Motor neuron (in vitro differentiated cells): ENCODE measurements at regions not wholly inside any gene's neighbourhood (a gene's known extent, or its start where the extent isn't known, plus 50 kb on each side); places are given as distances from the start of the nearest gene placed in this dataset.
A peak's percentile ranks its signal among the peaks of the same experiment; 100 is the strongest.
"Not testable (repeated sequence)": the region's sequence is repeated elsewhere in the genome, so short reads cannot be mapped to it uniquely, and the experiment has no call there.

Source experiments
- ATAC-seq, 8 experiments: fragments of 200-7000 bp; cut with Tn5 transposase; replicated peaks in 6 of 8; 2 replicates each; pipeline ENCODE4 v1.8.0; 2021; ENCODE audit warnings: mild to moderate bottlenecking in 8 of 8, moderate library complexity in 8 of 8
- H3K27ac ChIP-seq, 2 donors: fragments of 250-450 bp; sonication (Bioruptor Pico); 2 replicates each; pipeline ENCODE4 v1.9.0; 2021; ENCODE audit warnings: antibody characterized with exemption in 2 of 2, mild to moderate bottlenecking in 2 of 2, moderate library complexity in 1 of 2
- H3K4me1 ChIP-seq, 2 donors: fragments of 250-450 bp; sonication (Bioruptor Pico); replicated peaks in 1 of 2; 2 replicates each; pipeline ENCODE4 v1.6.1; 2021; ENCODE audit warnings: antibody characterized with exemption in 2 of 2, mild to moderate bottlenecking in 2 of 2, moderate library complexity in 1 of 2
- H3K4me3 ChIP-seq, 5 donors: fragments of 250-450 bp; sonication (Bioruptor Pico); 2 replicates each; pipeline ENCODE4 v1.9.0; 2021; ENCODE audit warnings: antibody characterized with exemption in 5 of 5, mild to moderate bottlenecking in 5 of 5, moderate library complexity in 4 of 5
- WGBS, 10 experiments: fragments of 450-650 bp; shearing (Covaris generic); methylation state at CpG; one replicate each; pipeline ENCODE4 v1.0.0; 2022; 5-methylcytosine and 5-hydroxymethylcytosine counted together
- in situ Hi-C, 9 experiments: fragments of 400-800 bp; cut with MboI; loops; one replicate each; pipeline ENCODE4 v1.15.0; 2021; ENCODE audit warnings: low sequenced_read_pairs in 9 of 9, low pct_unique_long_range_greater_than_20kb in 2 of 9; ENCODE audit not compliant: unreplicated experiment in 9 of 9

DNA sequence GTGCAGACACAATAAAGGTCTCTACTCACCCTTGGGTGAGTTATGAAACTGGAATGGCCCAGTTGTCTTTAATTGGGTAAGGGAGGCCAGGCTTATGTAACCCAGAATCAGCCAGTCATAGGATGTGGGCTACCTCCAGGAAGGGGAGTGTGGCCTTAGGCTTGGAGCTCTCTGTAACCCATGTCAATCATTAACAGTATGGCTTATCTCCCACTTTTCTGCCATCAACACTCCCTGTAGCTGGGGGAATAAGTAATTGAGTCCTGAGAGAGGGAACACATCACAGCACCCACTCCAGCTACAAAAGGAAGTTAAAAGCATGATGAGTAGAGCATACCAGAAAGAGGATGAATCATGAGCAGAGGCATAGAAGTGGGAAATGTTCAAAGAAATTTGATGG is 327.0 kb upstream of the DUSP10 start:
- Histone ChIP-seq H3K27ac (no peak overlapping the region), H3K4me1 (peaks cover 13 to 17% of the 10 kb centered on the region in 2 donors), H3K4me3 (no peak overlapping the region)
- in situ Hi-C loops, result no loop called here
- ATAC-seq, result no peak

- Histone ChIP-seq H3K4me1 (peaks cover 9 to 13% of the 10 kb centered on the region in 2 donors), H3K4me3 (no peak overlapping the region), H3K27ac (no peak overlapping the region)
- no peak for ATAC-seq
- in situ Hi-C loops, result no loop called here
- 63 to 88% (median 82%) methylated on average over 3 to 6 of the region's 6 CpGs; no CpG with 5 or more reads in 4 of the 10 experiments for WGBS, 10 experiments
Observed at GRCh38 chr1:222068101-222068500, 326.2 kb upstream of the DUSP10 start.

DNA sequence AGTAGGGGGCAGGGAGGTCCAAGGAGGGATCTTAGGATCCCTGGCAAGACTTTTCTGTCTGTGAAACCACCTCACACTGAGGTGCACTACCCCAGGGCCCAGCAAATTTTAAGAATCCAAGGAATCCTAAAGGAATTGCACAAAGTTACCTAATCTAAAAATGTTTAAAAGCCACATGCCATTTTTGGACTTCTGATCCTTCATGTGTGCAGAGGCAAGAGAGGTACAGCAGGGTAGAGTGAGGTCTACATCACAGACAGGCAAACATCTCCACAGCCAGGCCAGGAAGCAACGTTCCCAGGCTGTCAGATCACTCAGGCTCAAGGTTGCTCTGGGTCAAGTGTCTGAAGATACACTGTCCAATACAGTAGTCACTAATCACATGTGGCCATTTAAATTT is 324.6 kb upstream of the DUSP10 start:
- in situ Hi-C loops, result no loop called here
- no peak for ATAC-seq
- Histone ChIP-seq H3K4me1 (peaks cover 6 to 15% of the 10 kb centered on the region in 2 donors), H3K4me3 (no peak overlapping the region), H3K27ac (no peak overlapping the region)
- WGBS, 10 experiments, result 40 to 100% (median 53%) methylated on average over 1 of the region's 1 CpG; no CpG with 5 or more reads in 6 of the 10 experiments

- ATAC-seq, result no peak
- Histone ChIP-seq H3K27ac (no peak overlapping the region), H3K4me3 (no peak overlapping the region), H3K4me1 (peaks cover 1 to 17% of the 10 kb centered on the region in 2 donors)
- 89 to 100% (median 92%) methylated on average over 2 to 3 of the region's 3 CpGs; no CpG with 5 or more reads in 2 of the 10 experiments for WGBS, 10 experiments
- in situ Hi-C loops, result no loop called here
Observed at GRCh38 chr1:222065234-222065633, 323.3 kb upstream of the DUSP10 start.

DNA sequence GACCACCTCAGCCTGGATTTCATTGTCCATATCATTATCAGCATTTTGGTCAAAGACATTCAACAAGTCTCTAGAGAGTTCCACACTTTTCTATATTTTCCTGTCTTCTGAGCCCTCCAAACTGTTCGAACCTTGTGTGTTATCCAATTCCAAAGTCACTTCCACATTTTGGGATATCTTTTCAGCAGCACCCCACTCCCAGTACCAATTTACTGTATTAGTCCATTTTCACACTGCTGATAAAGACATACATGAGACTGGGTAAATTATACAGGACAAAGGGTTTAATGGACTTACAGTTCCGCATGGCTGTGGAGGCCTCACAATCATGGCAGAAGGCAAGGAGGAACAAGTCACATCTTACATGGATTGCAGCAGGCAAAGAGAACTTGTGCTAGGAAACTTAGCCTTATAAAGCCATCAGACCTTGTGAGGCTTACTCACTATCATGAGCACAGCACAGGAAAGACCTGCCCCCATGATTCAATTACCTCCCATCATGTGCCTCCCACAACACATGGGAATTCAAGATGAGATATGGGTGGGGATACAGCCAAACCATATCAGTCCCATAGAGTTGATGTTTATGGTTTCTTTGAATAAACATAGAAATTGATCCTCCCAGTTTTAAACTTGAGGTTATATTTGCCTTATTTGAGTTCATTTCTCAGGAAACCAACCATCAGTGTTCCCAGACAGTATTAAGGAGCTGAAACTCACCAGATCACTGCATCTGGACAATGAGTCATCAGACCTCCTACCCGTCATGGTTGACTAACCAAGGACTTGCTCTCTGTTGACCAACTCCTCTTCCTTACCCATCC is 322.7 kb upstream of the DUSP10 start:
- in situ Hi-C loops, result no loop called here
- Histone ChIP-seq H3K27ac (no peak overlapping the region), H3K4me1 (peaks cover 4 to 23% of the 10 kb centered on the region in 2 donors), H3K4me3 (no peak overlapping the region)
- 50 to 95% (median 80%) methylated on average over 2 to 3 of the region's 3 CpGs; no CpG with 5 or more reads in 2 of the 10 experiments for WGBS, 10 experiments
- ATAC-seq, result peak in 1 of 8 experiments; percentile 6

DNA sequence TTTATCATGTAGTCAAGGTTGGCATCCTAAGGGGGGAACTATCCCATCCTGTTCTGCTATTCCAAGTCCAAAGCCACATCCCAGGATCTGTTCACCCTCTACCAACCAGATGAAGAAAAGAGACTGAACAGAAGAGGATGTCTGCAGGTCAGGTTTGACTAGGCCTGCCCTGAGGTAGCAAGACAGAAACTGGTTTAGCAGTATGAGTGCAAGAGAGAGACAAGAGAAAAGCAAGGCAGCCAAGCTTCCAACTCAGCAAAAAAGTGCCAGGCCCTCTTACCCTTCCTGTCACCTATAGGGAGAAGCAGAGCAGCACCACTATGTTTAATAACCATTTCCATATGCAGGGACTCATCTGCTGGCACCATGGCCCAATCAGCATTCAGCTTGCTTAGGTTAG is 320.8 kb upstream of the DUSP10 start:
- Histone ChIP-seq H3K27ac (no peak overlapping the region), H3K4me1 (peaks cover 4 to 27% of the 10 kb centered on the region in 2 donors), H3K4me3 (no peak overlapping the region)
- in situ Hi-C loops, result no loop called here
- ATAC-seq, result no peak

- ATAC-seq, result peak in 3 of 8 experiments; percentile 15 to 35 (median 20)
- 78 to 100% (median 87%) methylated on average over 1 to 3 of the region's 3 CpGs; no CpG with 5 or more reads in 4 of the 10 experiments for WGBS, 10 experiments
Observed at GRCh38 chr1:222061711-222062359, 319.9 kb upstream of the DUSP10 start.

DNA sequence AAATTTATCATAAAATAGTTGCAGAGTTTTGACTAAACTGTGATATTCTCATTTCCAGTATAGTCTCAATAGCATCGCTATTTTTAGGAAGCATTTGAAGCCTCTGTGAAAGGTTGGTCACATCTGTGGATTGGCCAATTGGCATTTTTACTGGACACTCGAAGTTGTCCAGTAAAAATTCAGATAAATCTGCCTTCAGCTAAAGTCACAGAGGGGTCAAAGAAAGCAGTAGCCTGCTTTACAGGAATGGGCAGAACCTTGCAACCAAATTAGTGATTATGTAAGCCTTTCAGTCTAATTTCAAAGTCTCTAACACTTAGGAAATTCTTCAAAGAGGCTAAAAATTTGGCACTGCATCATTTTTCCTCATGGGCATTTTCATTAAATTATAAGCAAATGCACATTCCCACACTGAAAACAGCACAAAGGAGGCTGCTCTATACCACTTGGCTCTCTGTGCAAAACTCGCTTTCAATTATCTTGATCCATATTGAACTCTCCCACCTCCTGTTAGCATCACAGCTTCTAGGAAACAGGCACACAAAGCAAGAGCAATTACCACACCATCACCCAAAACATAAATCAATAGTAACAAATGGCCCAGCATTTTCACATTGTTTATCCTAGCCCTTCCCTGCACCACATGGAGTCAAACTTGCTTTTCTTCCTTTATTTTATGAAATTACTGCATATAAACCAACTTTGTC is 318.5 kb upstream of the DUSP10 start:
- Histone ChIP-seq H3K4me1 (peaks cover 4 to 28% of the 10 kb centered on the region in 2 donors), H3K27ac (no peak overlapping the region), H3K4me3 (no peak overlapping the region)
- 16 to 100% (median 58%) methylated on average over 1 to 3 of the region's 3 CpGs for WGBS, 10 experiments
- peak; percentile 55 to 86 (median 78) for ATAC-seq
- in situ Hi-C loops, result no loop called here

More at GRCh38 chr1:222061711-222062359, 319.9 kb upstream of the DUSP10 start:
- H3K4me3 ChIP-seq, result no peak overlapping the region
- in situ Hi-C loops, result no loop called here
- H3K4me1 ChIP-seq, result peaks cover 4 to 28% of the 10 kb centered on the region in 2 donors
- H3K27ac ChIP-seq, result no peak overlapping the region

DNA sequence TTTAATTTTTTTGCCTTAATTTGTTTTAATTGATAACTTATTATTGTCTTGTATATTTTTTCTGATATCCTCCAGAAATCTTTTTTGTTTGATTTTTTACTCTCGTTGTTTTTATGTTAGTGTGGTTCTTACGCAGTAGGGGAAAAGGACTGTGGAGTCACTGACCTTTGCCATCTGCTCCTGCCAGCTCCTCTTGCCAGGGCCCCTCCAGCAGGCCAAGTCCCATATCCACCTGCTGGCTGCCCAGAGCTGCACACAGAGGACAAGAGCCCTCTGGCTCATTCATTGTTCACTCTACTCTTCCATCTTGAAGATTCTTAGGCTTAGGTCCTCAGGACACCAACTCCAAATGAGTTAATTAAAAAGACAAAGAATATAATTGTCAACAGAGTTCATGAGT is 316.4 kb upstream of the DUSP10 start:
- Histone ChIP-seq H3K4me1 (peaks cover 4 to 28% of the 10 kb centered on the region in 2 donors), H3K27ac (no peak overlapping the region), H3K4me3 (no peak overlapping the region)
- 71 to 100% (median 96%) methylated on average over 2 of the region's 2 CpGs; no CpG with 5 or more reads in 2 of the 10 experiments for WGBS, 10 experiments
- no peak for ATAC-seq
- in situ Hi-C loops, result no loop called here

DNA sequence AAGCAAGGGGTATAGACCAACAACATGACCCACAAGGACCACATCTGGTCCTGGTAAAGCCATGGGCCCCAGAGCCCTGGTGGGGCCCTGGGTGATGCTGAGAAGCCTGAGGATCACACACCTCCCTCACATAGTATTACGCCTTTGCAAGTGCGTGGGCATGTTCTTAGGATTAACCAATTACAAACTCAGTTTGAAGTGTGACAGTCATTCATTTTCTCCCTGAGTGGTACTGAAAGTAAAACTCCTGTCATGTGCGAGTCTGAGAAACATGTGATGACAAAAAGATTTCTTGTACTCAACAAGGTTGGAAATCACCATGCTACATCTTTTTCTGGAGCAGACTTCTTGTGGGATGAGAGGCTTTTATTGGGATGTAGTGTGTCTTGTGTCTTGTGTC is 315.3 kb upstream of the DUSP10 start:
- 71 to 100% (median 97%) methylated on average over 1 to 3 of the region's 3 CpGs; no CpG with 5 or more reads in 3 of the 10 experiments for WGBS, 10 experiments
- Histone ChIP-seq H3K4me3 (no peak overlapping the region), H3K4me1 (peaks cover 4 to 25% of the 10 kb centered on the region in 2 donors), H3K27ac (no peak overlapping the region)
- no peak for ATAC-seq
- in situ Hi-C loops, result no loop called here

DNA sequence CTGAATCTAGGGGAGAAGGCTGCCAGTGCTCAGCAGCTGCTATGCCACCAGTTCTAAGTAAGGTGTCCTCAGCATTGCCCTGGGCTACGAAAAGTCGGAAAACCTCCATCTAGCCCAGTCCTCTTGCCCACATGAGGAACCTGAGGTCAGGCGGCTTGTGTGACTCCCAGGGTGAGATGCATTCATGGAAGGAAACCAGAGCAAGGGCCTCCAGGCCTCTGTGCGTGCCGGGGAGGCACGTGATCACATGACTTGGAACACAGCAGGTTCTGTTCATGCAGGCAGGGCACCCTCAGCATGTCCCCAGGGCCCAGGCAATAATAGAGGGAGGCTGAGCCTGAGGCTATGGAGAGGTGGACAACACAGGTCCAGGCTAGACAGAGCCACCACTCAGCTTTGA is 312.5 kb upstream of the DUSP10 start:
- peaks cover 0 to 3% of the 10 kb centered on the region in 2 donors for H3K4me1 ChIP-seq
- 70 to 100% (median 93%) methylated on average over 1 to 3 of the region's 6 CpGs; no CpG with 5 or more reads in 5 of the 10 experiments for whole genome bisulfite sequencing, 10 experiments
- H3K27ac ChIP-seq, result no peak overlapping the region
- in situ Hi-C loops, result no loop called here
- no peak for ATAC-seq
- H3K4me3 ChIP-seq, result no peak overlapping the region

GRCh38 chr1:222053790-222054294 is 312.0 kb upstream of the DUSP10 start:
- Histone ChIP-seq H3K4me1 (peaks cover 4 to 8% of the 10 kb centered on the region in 2 donors), H3K4me3 (no peak overlapping the region), H3K27ac (no peak overlapping the region)
- in situ Hi-C loops, result no loop called here
- WGBS, 10 experiments, result 63 to 100% (median 75%) methylated on average over 3 to 5 of the region's 5 CpGs
- ATAC-seq, result no peak

DNA sequence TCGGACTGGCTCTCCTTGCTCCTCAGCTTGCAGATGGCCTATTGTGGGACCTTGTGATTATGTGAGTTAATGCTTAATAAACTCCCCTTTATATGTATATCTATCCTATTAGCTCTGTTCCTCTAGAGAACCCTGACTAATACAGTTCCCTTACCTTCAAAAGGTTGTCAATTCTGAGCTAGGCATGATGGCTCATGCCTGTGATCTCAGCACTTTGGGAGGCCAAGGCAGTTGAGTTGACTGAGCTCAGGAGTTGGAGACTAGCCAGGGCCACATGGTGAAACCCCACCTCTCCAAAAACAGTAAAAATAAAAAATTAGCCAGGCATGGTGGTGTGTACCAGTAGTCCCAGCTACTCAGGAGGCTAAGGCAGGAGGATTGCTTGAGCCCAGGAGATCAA is 309.4 kb upstream of the DUSP10 start:
- 33 to 100% (median 83%) methylated on average over 1 of the region's 1 CpG; no CpG with 5 or more reads in 5 of the 10 experiments for WGBS, 10 experiments
- in situ Hi-C loops, H3K27ac ChIP-seq, H3K4me3 ChIP-seq: not testable (repeated sequence)
- ATAC-seq, result peak in 2 of 8 experiments; percentile 10 to 23
- H3K4me1 ChIP-seq, result peaks cover 13 to 23% of the 10 kb centered on the region in 2 donors
